ENCODE measurements at regions not wholly inside any gene's neighbourhood (a gene's known extent, or its start where the extent isn't known, plus 50 kb on each side); places are given as distances from the start of the nearest gene placed in this dataset.
A peak's percentile ranks its signal among the peaks of the same experiment; 100 is the strongest.

DNA sequence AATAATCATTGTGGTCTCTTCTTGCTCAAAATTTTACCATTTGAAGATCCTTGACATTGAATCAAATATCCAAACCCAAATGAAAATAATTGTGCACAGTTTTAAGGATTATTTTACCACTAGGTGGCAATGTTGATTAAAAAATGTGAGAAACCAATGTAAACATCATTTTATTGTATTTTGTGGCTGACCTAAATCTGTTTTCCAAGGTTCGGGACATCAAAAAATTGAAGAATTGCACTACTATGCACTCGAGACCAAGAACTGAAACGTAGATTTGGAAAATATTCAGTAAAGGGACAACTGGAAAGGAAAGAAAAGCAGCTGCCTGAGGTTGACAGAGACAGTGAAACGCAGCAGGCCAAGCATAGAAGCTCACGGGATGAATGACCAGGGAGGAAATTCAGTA, 259.3 kb downstream of the SNX13 start:
- Histone ChIP-seq H3K4me1 (ENCODE audit: control insufficient read depth, insufficient read depth, low read length) (peaks cover 10% of the 10 kb centered on the region), H3K36me3 (ENCODE audit: control insufficient read depth, insufficient read depth, low read length) (no peaks in the 10 kb centered on the region), H3K27me3 (ENCODE audit: control insufficient read depth, insufficient read depth, low read length, poor library complexity, severe bottlenecking) (no peaks in the 10 kb centered on the region), H3K4me3 (ENCODE audit: low read length) (no peak overlapping the region), H3K9me3 (ENCODE audit: control insufficient read depth, low read length) (no peaks in the 10 kb centered on the region), H3K9ac (ENCODE audit: extremely low read depth, low read length, poor library complexity, severe bottlenecking) (no peak overlapping the region), H3K27ac (ENCODE audit: low read depth, low read length) (no peak overlapping the region)
- TF ChIP-seq, protein P1, sequence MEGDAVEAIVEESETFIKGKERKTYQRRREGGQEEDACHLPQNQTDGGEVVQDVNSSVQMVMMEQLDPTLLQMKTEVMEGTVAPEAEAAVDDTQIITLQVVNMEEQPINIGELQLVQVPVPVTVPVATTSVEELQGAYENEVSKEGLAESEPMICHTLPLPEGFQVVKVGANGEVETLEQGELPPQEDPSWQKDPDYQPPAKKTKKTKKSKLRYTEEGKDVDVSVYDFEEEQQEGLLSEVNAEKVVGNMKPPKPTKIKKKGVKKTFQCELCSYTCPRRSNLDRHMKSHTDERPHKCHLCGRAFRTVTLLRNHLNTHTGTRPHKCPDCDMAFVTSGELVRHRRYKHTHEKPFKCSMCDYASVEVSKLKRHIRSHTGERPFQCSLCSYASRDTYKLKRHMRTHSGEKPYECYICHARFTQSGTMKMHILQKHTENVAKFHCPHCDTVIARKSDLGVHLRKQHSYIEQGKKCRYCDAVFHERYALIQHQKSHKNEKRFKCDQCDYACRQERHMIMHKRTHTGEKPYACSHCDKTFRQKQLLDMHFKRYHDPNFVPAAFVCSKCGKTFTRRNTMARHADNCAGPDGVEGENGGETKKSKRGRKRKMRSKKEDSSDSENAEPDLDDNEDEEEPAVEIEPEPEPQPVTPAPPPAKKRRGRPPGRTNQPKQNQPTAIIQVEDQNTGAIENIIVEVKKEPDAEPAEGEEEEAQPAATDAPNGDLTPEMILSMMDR (conservative IDR thresholded peaks at IDR 0.05), result peak; percentile 61
- Mint-ChIP-seq H3K9me3 (no peaks in the 10 kb centered on the region), H3K27me3 (ENCODE audit: insufficient read depth) (no peaks in the 10 kb centered on the region), H3K36me3 (ENCODE audit: low read depth) (no peaks in the 10 kb centered on the region), H3K4me3 (no peak overlapping the region), H3K4me1 (peaks cover 11% of the 10 kb centered on the region), H3K27ac (peak overlapping the region; percentile 28)
- WGBS, 2 experiments (ENCODE audit: insufficient coverage in 1 of 2, insufficient read length in 1 of 2), result 68 to 73% methylated on average over 5 of the region's 5 CpGs
- no peak for DNase-seq

DNA sequence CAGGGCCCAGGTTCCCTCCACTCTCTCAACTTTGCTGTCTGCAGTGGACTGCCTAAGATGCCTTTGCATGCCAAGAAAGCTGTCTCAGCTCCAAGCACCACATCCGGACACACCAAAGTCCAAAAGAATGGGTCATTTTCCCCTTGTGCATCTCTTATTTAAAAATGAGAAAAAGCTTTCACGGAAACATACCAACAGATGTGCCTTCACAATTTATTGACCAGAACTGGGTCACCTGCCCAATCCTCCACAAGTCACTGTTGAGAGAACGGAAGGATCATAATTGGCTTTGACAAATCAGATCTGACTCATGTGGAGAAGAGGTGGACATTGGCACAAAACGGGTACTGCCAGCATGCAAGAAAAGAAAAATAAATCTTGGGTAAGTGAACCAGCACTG, 258.3 kb downstream of the SNX13 start:
- H3K9me3 Mint-ChIP-seq, result no peaks in the 10 kb centered on the region
- no peak overlapping the region for H3K4me3 Mint-ChIP-seq
- H3K4me1 ChIP-seq (ENCODE audit: control insufficient read depth, insufficient read depth, low read length), result peaks cover 10% of the 10 kb centered on the region
- H3K9ac ChIP-seq (ENCODE audit: extremely low read depth, low read length, poor library complexity, severe bottlenecking), result no peak overlapping the region
- H3K36me3 Mint-ChIP-seq (ENCODE audit: low read depth), result no peaks in the 10 kb centered on the region
- no peak overlapping the region for H3K27ac ChIP-seq (ENCODE audit: low read depth, low read length)
- WGBS, 2 experiments (ENCODE audit: insufficient coverage in 1 of 2, insufficient read length in 1 of 2), result 88 to 94% methylated on average over 3 to 4 of the region's 4 CpGs
- no peaks in the 10 kb centered on the region for H3K36me3 ChIP-seq (ENCODE audit: control insufficient read depth, insufficient read depth, low read length)
- TF ChIP-seq, protein P1 (conservative IDR thresholded peaks at IDR 0.05), result no peak
- no peaks in the 10 kb centered on the region for H3K27me3 ChIP-seq (ENCODE audit: control insufficient read depth, insufficient read depth, low read length, poor library complexity, severe bottlenecking)
- DNase-seq, result no peak
- no peak overlapping the region for H3K4me3 ChIP-seq (ENCODE audit: low read length)
- no peaks in the 10 kb centered on the region for H3K27me3 Mint-ChIP-seq (ENCODE audit: insufficient read depth)
- H3K9me3 ChIP-seq (ENCODE audit: control insufficient read depth, low read length), result no peaks in the 10 kb centered on the region
- no peak overlapping the region for H3K27ac Mint-ChIP-seq
- H3K4me1 Mint-ChIP-seq, result peaks cover 11% of the 10 kb centered on the region

DNA sequence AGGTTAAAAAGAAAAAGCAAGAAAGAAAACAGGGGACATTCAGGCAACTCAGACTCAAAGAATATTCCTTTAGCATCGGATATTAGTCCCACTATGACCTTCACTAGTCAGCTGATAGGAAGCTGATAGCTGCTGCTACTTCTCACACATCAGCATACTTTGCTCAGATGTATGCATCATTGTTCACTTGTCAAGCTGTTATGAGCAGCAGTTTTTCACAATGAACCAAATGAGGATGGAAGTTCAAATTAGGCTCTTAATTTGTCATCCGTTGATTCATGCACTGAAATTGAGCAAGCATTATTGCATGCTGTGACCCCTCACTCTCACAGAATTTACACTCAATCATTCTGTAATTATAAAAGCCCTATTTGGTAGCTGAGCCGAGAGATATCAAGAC, 257.7 kb downstream of the SNX13 start:
- Mint-ChIP-seq H3K4me3 (no peak overlapping the region), H3K27ac (no peak overlapping the region), H3K36me3 (ENCODE audit: low read depth) (no peaks in the 10 kb centered on the region), H3K27me3 (ENCODE audit: insufficient read depth) (no peaks in the 10 kb centered on the region), H3K9me3 (no peaks in the 10 kb centered on the region), H3K4me1 (peaks cover 11% of the 10 kb centered on the region)
- Histone ChIP-seq H3K9ac (ENCODE audit: extremely low read depth, low read length, poor library complexity, severe bottlenecking) (no peak overlapping the region), H3K27ac (ENCODE audit: low read depth, low read length) (no peak overlapping the region), H3K36me3 (ENCODE audit: control insufficient read depth, insufficient read depth, low read length) (no peaks in the 10 kb centered on the region), H3K4me1 (ENCODE audit: control insufficient read depth, insufficient read depth, low read length) (peaks cover 10% of the 10 kb centered on the region), H3K27me3 (ENCODE audit: control insufficient read depth, insufficient read depth, low read length, poor library complexity, severe bottlenecking) (no peaks in the 10 kb centered on the region), H3K4me3 (ENCODE audit: low read length) (no peak overlapping the region), H3K9me3 (ENCODE audit: control insufficient read depth, low read length) (no peaks in the 10 kb centered on the region)
- DNase-seq, result no peak
- TF ChIP-seq, protein P1 (conservative IDR thresholded peaks at IDR 0.05), result no peak
- WGBS, 2 experiments (ENCODE audit: insufficient coverage in 1 of 2, insufficient read length in 1 of 2), result 93 to 94% methylated on average over 2 to 3 of the region's 3 CpGs

Data from endodermal cell (in vitro differentiated cells).